ENCODE measurements at regions not wholly inside any gene's neighbourhood (a gene's known extent, or its start where the extent isn't known, plus 50 kb on each side); places are given as distances from the start of the nearest gene placed in this dataset.

GRCh38 chr15:77733579-77734300 is 101.0 kb upstream of the LINGO1 start:
- DNase-seq (ENCODE audit: low read depth, low spot score): no peak
- no peak overlapping the region for H3K4me3 ChIP-seq (ENCODE audit: low read length)

GRCh38 chr15:77732514-77733335 is 100.0 kb upstream of the LINGO1 start:
- no peak overlapping the region for H3K4me3 ChIP-seq (ENCODE audit: low read length)
- no peak for DNase-seq (ENCODE audit: low read depth, low spot score)

GRCh38 chr15:77731945-77732344 is 99.2 kb upstream of the LINGO1 start:
- no peak for DNase-seq (ENCODE audit: low read depth, low spot score)
- H3K4me3 ChIP-seq (ENCODE audit: low read length): no peak overlapping the region

GRCh38 chr15:77731067-77731466 is 98.4 kb upstream of the LINGO1 start:
- no peak overlapping the region for H3K4me3 ChIP-seq (ENCODE audit: low read length)
- no peak for DNase-seq (ENCODE audit: low read depth, low spot score)

GRCh38 chr15:77727635-77728304 is 95.1 kb upstream of the LINGO1 start:
- no peak overlapping the region for H3K4me3 ChIP-seq (ENCODE audit: low read length)
- DNase-seq (ENCODE audit: low read depth, low spot score): no peak

- no peak for DNase-seq (ENCODE audit: low read depth, low spot score)
- no peak overlapping the region for H3K4me3 ChIP-seq (ENCODE audit: low read length)
Measured at GRCh38 chr15:77724715-77725114, 92.0 kb upstream of the LINGO1 start.

GRCh38 chr15:77723756-77724155 is 91.0 kb upstream of the LINGO1 start:
- no peak overlapping the region for H3K4me3 ChIP-seq (ENCODE audit: low read length)
- DNase-seq (ENCODE audit: low read depth, low spot score): no peak

GRCh38 chr15:77722759-77723460 is 90.2 kb upstream of the LINGO1 start:
- H3K4me3 ChIP-seq (ENCODE audit: low read length): no peak overlapping the region
- no peak for DNase-seq (ENCODE audit: low read depth, low spot score)

GRCh38 chr15:77721963-77722362 is 89.3 kb upstream of the LINGO1 start:
- no peak overlapping the region for H3K4me3 ChIP-seq (ENCODE audit: low read length)
- no peak for DNase-seq (ENCODE audit: low read depth, low spot score)

GRCh38 chr15:77720655-77721054 is 87.9 kb upstream of the LINGO1 start:
- DNase-seq (ENCODE audit: low read depth, low spot score): no peak
- no peak overlapping the region for H3K4me3 ChIP-seq (ENCODE audit: low read length)

GRCh38 chr15:77720173-77720572 is 87.5 kb upstream of the LINGO1 start:
- no peak for DNase-seq (ENCODE audit: low read depth, low spot score)
- H3K4me3 ChIP-seq (ENCODE audit: low read length): no peak overlapping the region

GRCh38 chr15:77719450-77719849 is 86.7 kb upstream of the LINGO1 start:
- DNase-seq (ENCODE audit: low read depth, low spot score): no peak
- H3K4me3 ChIP-seq (ENCODE audit: low read length): no peak overlapping the region

GRCh38 chr15:77717333-77717990 is 84.8 kb upstream of the LINGO1 start:
- DNase-seq (ENCODE audit: low read depth, low spot score): no peak
- no peak overlapping the region for H3K4me3 ChIP-seq (ENCODE audit: low read length)

- H3K4me3 ChIP-seq (ENCODE audit: low read length): no peak overlapping the region
- no peak for DNase-seq (ENCODE audit: low read depth, low spot score)
Measured at GRCh38 chr15:77716632-77717332, 84.1 kb upstream of the LINGO1 start.

GRCh38 chr15:77715860-77716259 is 83.1 kb upstream of the LINGO1 start:
- H3K4me3 ChIP-seq (ENCODE audit: low read length): no peak overlapping the region
- no peak for DNase-seq (ENCODE audit: low read depth, low spot score)

- no peak overlapping the region for H3K4me3 ChIP-seq (ENCODE audit: low read length)
- no peak for DNase-seq (ENCODE audit: low read depth, low spot score)
Measured at GRCh38 chr15:77715051-77715450, 82.3 kb upstream of the LINGO1 start.

GRCh38 chr15:77714555-77714954 is 81.8 kb upstream of the LINGO1 start:
- H3K4me3 ChIP-seq (ENCODE audit: low read length): no peak overlapping the region
- DNase-seq (ENCODE audit: low read depth, low spot score): no peak

GRCh38 chr15:77714023-77714422 is 81.3 kb upstream of the LINGO1 start:
- no peak for DNase-seq (ENCODE audit: low read depth, low spot score)
- no peak overlapping the region for H3K4me3 ChIP-seq (ENCODE audit: low read length)
